SIG-M5 treated with dmso at 0.1 percent for 504 hours (cell line): ENCODE measurements at regions not wholly inside any gene's neighbourhood (a gene's known extent, or its start where the extent isn't known, plus 50 kb on each side); places are given as distances from the start of the nearest gene placed in this dataset.
A peak's percentile ranks its signal among the peaks of the same experiment; 100 is the strongest.
"Not testable (repeated sequence)": the region's sequence is repeated elsewhere in the genome, so short reads cannot be mapped to it uniquely, and the experiment has no call there.

ENCODE experiments used
- DNase-seq: peaks from one replicate; lab custom pipeline; 2025; ENCODE audit not compliant: unreplicated experiment; lab: John Stamatoyannopoulos, UW

GRCh38 chr6:51129043-51129442 is 310.4 kb downstream of the TFAP2B start:
- DNase-seq = no peak

DNA sequence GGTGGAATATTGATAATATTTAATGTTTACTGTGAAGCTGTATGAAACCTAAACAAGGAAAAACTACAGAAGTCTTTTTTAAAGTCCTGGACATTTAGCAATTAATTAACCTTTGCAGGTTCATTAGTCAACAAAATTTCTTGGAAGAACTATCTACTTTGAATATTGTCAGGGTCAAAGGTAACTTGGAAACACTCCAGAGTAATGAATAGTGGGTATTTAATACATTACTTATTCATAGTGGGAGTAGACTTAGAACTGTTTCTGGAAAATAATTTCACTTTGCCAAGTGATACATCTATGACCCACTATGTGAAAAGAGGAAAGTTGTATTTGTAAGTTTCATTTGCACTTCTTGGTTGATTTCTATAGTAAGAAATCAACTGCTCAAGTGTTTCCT is 319.1 kb downstream of the TFAP2B start:
- DNase-seq = no peak

DNA sequence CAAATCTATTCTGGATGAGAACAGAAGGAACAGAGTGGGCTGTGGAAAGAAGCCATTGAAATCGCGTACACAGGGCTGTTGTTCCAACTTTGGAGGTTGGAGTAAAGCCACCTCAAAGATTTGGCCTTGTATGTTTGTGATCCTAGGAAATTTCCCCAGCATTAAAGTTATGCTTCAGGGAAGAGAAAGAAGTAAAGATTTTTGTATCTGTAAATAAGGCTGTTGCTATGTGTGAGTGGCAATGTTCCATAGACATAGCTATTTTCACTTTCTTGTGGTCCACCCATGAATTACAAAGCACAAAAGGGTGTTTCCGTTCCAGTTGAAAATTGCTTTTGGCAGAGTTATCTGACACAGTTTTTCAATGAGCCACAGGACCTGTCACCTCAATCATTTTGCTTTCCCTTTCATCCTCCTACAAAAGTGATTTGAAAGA is 321.3 kb downstream of the TFAP2B start:
- no peak for DNase-seq

- no peak for DNase-seq
Observed at GRCh38 chr6:51141080-51141479, 322.4 kb downstream of the TFAP2B start.

GRCh38 chr6:51147756-51148155 is 329.1 kb downstream of the TFAP2B start:
- DNase-seq = no peak

GRCh38 chr6:51152594-51152993 is 333.9 kb downstream of the TFAP2B start:
- DNase-seq = no peak

DNA sequence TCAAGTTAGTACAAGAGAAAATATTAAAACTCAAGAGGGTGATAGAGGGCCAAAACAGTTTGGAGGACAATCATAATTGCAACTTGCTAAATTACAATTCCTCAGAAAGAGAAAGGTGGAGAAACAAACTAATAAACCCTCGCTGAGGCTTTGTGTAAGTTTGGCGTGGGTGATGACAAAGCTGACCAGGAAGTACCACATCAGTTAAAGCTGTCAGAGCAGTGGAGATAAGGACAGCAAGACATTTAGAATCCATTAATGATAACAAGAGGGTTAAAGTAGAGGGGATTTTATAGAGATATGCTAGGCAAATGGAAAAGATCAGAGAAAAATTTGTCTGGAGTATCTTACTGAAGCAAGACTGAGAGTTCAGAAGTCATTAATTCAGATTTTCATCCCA is 334.4 kb downstream of the TFAP2B start:
- DNase-seq = no peak

- not testable (repeated sequence) for DNase-seq
Observed at GRCh38 chr6:51154925-51155324, 336.3 kb downstream of the TFAP2B start.

DNA sequence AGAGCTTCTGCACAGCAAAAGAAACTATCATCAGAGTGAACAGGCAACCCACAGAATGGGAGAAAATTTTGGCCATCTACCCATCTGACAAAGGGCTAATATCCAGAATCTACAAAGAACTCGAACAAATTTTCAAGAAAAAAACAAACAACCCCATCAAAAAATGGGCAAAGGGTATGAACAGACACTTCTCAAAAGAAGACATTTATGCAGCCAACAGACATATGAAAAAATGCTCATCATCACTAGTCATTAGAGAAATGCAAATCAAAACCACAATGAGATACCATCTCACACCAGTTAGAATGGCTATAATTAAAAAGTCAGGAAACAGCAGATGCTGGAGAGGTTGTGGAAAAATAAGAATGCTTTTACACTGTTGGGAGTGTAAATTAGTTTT is 340.6 kb downstream of the TFAP2B start:
- DNase-seq = not testable (repeated sequence)

DNA sequence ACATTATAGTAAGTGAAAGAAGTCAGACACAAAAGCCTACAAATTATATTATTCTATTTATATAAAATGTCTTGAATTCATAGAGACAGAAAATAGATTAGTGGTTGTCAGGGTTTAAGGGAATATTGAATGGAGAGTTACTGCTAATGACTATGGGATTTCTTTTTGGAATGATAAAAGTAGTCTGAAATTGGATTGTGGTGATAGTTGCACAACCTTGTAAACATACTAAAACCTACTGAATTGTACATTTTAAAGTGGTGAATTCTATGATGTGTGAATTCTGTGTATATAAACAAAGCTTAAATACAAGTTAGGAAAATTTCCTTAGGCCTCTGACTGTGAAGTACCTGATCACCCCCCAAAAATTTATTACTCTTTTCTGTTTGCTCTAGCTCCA is 343.1 kb downstream of the TFAP2B start:
- DNase-seq = no peak

GRCh38 chr6:51163843-51164529 is 345.3 kb downstream of the TFAP2B start:
- DNase-seq = peak; percentile 16

DNA sequence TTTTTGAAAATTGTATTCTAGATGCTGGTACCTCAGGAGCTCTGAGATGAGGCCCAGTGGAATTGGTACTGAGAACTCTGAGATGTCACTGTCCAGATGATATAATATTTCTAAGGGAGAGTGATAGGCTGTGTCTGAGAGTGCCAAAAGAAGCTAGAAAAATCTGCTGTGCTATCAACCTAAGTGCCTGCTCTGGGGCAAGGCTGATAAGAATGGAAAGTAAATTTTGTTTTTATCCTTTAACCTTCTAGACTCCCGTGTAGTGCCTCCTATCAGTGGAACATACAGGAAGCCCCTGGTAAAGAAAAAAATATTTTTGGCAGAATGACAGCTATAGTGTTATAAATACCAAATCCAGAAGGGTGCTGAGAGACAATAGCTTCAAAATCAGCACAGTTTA is 348.2 kb downstream of the TFAP2B start:
- DNase-seq = no peak

GRCh38 chr6:51167468-51167867 is 348.8 kb downstream of the TFAP2B start:
- DNase-seq = no peak

- no peak for DNase-seq
Observed at GRCh38 chr6:51182827-51183226, 364.2 kb downstream of the TFAP2B start.

DNA sequence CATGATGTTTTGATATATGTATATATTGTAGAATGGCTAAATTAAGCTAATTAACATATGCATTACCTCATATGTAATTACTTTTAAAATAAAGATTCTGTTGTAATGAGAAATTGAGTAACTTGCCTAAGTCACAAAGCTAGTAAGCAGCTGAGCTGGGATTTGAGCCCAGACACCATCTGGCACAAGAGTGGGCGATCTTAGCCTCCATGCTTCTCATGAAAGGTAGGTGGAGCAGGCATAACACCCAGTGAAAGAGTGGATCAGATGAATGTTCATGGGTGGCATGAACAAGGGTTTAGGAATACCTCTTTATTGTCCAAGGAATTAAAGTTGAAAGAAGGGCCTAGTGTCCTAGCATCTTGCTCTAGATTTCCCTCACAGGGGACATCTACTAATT is 365.4 kb downstream of the TFAP2B start:
- no peak for DNase-seq

DNA sequence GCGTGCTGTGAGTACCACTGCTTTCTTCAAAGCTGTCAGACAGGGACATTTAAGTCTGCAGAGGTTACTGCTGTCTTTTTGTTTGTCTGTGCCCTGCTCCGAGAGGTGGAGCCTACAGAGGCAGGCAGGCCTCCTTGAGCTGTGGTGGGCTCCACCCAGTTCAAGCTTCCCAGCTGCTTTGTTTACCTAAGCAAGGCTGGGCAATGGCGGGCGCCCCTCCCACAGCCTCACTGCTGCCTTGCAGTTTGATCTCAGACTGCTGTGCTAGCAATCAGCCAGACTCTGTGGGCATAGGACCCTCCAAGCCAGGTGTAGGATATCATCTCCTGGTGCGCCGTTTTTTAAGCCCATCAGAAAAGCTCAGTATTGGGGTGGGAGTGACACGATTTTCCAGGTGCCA is 374.5 kb downstream of the TFAP2B start:
- DNase-seq = not testable (repeated sequence)

GRCh38 chr6:51199105-51199552 is 380.5 kb downstream of the TFAP2B start:
- no peak for DNase-seq

- no peak for DNase-seq
Observed at GRCh38 chr6:51199733-51200260, 381.1 kb downstream of the TFAP2B start.

DNA sequence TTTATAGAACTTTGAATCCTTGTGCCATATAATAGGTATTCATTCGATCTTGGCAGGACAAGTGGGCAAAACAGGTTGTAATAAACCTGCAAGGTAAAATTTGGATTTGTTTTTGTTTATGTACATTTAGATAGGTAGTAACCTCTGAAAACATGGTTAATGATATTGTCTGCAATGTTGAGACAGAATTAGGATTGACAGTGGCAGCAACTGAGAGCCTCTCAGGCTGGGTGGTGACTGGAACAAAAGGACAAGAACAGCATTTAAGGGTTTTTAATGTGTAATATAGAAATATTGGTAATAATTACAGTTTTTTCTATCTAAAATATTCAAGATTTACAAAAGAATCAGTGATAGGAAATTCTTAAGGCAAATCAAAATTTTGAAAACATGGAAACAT is 382.0 kb downstream of the TFAP2B start:
- no peak for DNase-seq

GRCh38 chr6:51202653-51203052 is 384.0 kb downstream of the TFAP2B start:
- not testable (repeated sequence) for DNase-seq

- DNase-seq = no peak
Observed at GRCh38 chr6:51203504-51203903, 384.8 kb downstream of the TFAP2B start.

DNA sequence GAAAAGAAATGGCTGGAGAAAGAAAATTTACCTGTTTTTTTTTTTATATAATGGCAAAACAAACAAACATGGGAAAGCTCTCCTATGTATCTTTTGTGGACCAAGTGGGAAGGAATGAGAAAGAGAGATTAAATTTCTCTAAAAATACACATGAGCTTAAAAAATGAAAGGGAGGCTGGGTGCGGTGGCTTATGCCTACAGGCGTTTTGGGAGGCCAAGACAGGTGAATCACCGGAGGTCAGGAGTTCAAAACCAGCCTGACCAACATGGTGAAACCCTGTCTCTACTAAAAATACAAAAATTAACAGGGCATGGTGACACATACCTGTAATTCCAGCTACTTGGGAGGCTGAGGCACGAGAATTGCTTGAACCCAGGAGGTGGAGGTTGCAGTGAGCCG is 388.0 kb downstream of the TFAP2B start:
- DNase-seq = not testable (repeated sequence)

DNA sequence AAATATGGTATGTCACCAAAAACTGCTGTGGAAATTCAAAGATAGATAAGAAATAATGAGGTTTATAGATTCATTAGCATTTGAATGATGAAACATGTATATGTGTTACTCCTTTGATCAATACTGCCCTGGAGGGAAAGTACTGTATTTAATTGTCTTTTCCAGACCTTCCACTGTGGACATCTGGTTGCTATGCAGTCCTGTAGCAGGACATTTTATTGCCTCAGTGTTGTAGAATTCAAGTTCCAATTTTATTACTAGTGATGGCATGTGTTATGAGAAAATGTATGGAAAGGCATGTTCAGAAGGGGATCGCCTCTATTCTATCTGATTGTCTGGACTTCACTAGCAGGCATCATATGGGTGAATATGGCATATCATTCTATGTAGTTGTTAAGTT is 391.0 kb downstream of the TFAP2B start:
- no peak for DNase-seq
